Superior temporal gyrus (tissue), 1 donor: ENCODE measurements at regions not wholly inside any gene's neighbourhood (a gene's known extent, or its start where the extent isn't known, plus 50 kb on each side); places are given as distances from the start of the nearest gene placed in this dataset.
"Not testable (repeated sequence)": the region's sequence is repeated elsewhere in the genome, so short reads cannot be mapped to it uniquely, and the experiment has no call there.

Experiments used
- DNase-seq: peaks from one replicate; pipeline ENCODE4 v3.0.0-alpha.2; 2016; ENCODE audit errors: extremely low spot score

DNA sequence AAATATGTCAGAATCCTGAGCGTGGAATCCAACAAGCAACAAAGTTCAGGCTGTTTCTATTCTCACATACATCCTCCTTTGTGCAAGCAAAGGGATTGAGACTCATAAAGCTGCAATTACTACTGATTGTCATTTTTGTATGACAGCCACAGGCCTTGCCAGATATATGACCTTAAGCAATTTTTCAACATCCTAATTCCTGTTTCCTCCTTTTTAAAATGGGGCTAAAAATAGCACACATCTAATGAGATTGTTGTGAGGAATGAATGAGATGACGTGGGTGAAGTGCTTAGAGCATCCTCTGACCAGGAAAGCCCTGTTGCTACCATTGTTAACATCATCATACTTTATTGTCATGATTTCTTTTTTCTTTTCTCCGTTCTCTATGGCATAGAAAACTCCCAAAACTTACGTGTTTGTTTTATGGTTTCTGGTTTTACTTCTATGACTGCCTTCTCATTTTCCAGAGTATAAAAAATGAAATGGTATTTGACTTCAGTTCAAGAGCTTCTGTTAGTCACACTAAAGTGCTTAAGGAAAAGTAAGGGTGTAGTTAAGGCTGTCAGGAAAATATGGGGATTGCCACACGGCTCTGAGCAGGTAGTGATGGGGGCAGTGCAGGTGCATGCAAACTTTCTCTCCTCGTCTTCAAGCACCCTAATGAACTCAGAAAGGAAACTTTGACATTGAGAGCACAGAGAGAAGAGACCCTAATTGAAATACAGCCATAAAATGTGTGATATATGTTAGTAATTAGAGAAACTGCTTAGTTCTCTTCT, 590.6 kb upstream of the NETO1 start:
- DNase-seq: no peak

- no peak for DNase-seq
These were observed 588.9 kb upstream of the NETO1 start for GRCh38 chr18:73456643-73457042.

- no peak for DNase-seq
These were observed 585.1 kb upstream of the NETO1 start for GRCh38 chr18:73452866-73453265.

DNA sequence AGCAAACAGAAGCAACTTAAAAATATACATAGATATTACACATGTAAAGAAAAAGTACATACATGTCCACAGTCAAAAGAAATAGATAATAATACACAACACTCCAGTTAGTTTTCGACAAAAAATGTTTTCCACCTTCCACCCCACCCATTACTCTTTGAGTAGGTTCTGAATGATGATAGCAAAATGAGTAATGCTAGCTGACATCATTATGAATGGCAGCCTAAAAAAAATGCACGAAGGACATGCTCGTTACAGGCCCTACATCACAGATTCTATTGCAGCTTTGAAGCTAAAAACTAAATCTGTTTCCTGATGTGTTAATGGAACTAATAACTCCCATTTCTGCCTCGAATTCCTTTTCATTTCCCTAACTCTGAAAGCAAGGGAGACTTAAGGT, 578.7 kb upstream of the NETO1 start:
- DNase-seq: no peak

- no peak for DNase-seq
These were observed 563.8 kb upstream of the NETO1 start for GRCh38 chr18:73431620-73432019.

GRCh38 chr18:73421010-73421409, 553.2 kb upstream of the NETO1 start:
- DNase-seq: no peak

DNA sequence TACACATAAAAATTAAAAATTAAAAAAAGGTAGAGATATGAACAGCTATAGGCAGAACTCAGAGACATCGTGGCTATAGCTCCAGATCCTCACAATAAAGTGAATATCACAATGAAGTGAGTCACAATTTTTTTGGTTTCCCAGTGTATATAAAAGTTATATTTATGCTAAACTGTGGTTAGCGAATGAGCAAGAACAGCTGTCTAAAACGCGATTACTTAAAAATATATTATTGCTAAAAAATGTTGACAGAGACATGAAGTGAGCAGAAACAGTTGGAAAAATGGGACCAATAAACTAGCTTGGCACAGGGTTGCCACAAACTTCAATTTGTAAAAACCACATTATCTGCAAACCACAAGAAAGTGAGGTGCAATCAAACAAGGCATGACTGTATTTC, 551.7 kb upstream of the NETO1 start:
- DNase-seq: no peak

GRCh38 chr18:73414598-73414997, 546.8 kb upstream of the NETO1 start:
- no peak for DNase-seq

GRCh38 chr18:73414069-73414468, 546.3 kb upstream of the NETO1 start:
- DNase-seq: no peak

DNA sequence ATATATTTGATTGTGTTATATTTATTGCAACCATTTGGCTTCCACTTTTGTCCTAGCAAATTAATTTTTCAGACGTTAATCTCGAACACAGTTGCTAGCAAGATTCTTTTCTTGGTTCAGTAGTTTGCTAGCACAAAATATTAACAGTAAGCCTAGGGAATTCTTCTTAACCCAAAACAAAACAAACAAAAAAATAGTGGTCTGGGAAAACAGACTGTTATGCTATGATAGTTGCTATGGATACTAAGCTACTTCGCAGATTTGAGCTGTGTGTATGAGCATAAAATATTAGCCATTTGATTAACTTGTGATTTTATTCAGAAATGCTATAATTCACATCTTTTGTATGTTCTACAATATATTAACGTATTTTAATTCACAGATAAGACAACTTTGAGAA, 541.5 kb upstream of the NETO1 start:
- DNase-seq: no peak

GRCh38 chr18:73408469-73408868, 540.7 kb upstream of the NETO1 start:
- no peak for DNase-seq

- no peak for DNase-seq
These were observed 539.7 kb upstream of the NETO1 start for GRCh38 chr18:73407506-73407905.

GRCh38 chr18:73384246-73384645, 516.5 kb upstream of the NETO1 start:
- DNase-seq: no peak

GRCh38 chr18:73381699-73382036, 513.9 kb upstream of the NETO1 start:
- DNase-seq: no peak

DNA sequence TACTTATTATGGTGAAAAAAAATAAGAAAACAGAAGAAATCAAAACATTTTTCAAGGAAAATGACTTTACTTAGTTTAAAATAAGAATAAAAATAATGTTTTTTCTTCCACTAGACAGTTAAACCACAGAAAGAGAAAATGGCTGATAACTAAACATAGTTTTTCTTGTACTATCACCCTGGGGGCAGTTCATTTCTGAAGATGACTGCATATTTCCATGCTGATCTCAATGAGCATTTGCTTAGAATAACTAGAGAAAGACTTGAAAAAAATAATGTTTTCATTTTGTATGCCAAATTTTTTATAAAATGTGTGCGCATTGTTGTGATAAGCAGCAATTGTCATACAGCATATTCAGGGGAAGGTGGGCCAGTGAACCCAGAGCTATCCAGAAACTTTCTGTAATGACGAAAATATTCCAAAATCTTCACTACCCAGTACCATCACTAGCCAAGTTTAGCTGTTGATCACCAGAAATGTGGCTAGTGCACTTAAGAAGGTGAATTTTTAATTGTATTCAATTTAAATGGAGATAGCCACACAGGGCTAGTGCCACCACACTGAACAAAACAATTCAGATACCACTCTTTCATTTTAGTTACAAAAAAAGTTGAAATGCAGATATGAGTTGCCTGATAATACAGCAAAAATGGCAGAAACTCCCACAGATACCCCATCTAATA, 513.4 kb upstream of the NETO1 start:
- no peak for DNase-seq

DNA sequence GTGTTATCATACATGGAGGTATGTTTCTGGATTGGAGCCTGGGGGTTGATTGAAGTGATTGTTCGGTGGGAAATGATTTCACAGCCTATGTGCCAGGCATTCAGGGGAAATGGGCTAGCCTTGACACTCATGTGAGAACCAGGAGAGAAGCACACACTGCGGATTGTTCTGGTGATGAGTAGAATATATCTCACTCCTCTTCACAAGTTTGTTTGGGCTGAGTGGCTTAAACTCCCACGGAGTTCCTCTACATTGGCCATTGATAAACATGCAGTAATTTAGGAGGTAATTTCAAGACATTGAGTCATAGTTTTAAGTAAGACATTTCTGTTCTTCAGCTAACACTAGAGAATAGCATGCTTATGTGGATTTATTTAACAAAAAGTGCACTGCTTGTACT, 498.9 kb upstream of the NETO1 start:
- DNase-seq: peak; percentile 33

- DNase-seq: no peak
These were observed 497.2 kb upstream of the NETO1 start for GRCh38 chr18:73365018-73365417.

DNA sequence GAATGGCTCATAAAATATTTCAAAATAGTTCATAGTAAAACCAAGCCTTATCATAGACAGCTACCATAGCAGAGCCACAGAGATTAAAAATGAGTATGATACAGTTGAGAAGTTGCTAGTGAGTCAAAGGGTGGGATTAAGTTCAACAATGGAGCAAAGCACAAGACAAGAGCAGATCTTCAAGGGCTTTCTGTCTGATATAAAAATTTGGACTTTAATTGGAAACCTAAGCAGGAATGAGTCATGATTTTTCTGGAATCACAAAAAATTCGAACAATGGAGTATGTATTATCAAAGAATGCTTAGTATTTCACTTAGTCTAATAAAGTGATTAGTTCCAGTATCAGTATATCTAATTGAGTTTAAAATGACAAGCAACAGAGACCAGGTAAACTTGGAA, 487.3 kb upstream of the NETO1 start:
- no peak for DNase-seq

DNA sequence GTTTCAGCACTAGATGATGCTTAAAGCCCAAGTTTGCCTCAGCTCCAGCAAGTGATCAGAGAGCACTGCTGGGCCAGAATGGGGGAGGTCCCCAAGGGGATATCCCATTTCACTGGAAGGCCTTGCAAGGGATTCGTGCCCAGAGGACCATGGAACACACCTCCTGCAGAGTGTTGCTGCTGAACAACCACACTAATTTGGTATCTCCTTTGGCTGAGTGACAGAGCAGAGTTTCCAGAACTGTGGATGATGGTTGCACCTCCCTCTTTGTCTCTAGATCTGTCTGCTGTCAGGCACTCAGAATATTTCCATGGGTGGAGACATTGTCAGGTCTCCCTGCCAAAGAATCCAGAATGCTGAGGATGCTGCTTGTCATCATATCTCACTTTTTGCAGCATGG, 484.8 kb upstream of the NETO1 start:
- DNase-seq: no peak

DNA sequence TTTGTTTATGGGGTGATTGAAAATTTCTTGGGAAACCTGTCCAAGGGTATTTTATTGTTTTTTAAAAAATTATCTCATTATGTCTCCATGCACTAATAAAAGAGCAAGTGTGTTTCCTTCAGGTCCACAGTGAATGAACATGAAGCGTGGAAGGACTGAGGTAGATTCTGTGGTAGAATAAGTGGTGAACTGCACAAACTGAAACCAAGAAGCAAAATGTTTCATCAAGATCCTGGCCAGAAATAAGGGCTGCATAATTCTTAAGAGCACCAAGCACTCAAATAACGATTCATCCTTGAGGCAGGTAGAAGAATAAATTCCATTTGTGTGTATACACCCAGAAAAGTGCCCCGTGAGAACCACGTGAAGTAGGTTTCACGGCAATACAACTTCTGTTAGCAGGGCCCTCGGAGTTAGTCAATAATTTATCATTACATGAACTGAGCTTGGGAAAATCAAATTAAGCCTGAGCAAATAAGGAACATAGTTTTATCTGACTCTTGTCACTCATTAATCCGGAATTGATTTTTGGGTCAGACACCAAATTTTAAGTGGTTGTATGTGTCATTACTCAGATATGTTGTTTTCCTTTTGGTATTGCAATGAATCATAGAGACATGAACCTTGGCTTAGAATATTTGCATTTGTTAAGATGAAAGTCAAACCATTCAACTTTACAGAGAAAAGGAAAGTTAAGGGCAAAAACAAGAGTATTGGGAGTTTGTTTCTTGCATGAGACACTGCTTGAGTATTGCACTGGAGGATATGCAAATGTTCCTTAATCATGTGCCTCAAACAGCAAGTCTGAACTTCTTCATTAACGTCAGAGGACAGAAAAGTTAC, 472.6 kb upstream of the NETO1 start:
- no peak for DNase-seq

- no peak for DNase-seq
These were observed 463.5 kb upstream of the NETO1 start for GRCh38 chr18:73331212-73331772.

- DNase-seq: not testable (repeated sequence)
These were observed 462.3 kb upstream of the NETO1 start for GRCh38 chr18:73330106-73330505.
